ENCODE measurements at regions not wholly inside any gene's neighbourhood (a gene's known extent, or its start where the extent isn't known, plus 50 kb on each side); places are given as distances from the start of the nearest gene placed in this dataset.

- no peak overlapping the region for H3K4ac ChIP-seq (ENCODE audit: low read depth, low read length)
- H4K5ac ChIP-seq (ENCODE audit: low read depth, low read length), result no peak overlapping the region
- no peaks in the 10 kb centered on the region for H4K20me1 ChIP-seq (ENCODE audit: insufficient read depth, low read length)
- H4K8ac ChIP-seq (ENCODE audit: low read depth in 2 of 2, low read length in 2 of 2), result no peak overlapping the region
- WGBS, 2 experiments (ENCODE audit: extremely low coverage in 2 of 2, insufficient read length in 1 of 2), result no CpG with 5 or more reads among the region's 3 CpGs
- no peak overlapping the region for H3K4me3 ChIP-seq (ENCODE audit: insufficient read depth, low read depth, low read length)
- H3K18ac ChIP-seq (ENCODE audit: low read depth, low read length), result no peak overlapping the region
- no TSS peak for BruUV-seq (replicated peaks)
- no peaks in the 10 kb centered on the region for H3K9me1 ChIP-seq (ENCODE audit: insufficient read depth, low read length)
- H2BK15ac ChIP-seq (ENCODE audit: low read depth, low read length), result no peak overlapping the region
- CTCF ChIA-PET, result no interaction called here
- no peaks in the 10 kb centered on the region for H3K27me3 ChIP-seq (ENCODE audit: control insufficient read depth, insufficient read depth, low read length)
- DNase-seq (no peak), ATAC-seq (ENCODE audit: low read depth) (no peak)
- no peak overlapping the region for H3K4me2 ChIP-seq (ENCODE audit: low read depth, low read length)
- in situ Hi-C loops (cut with MboI; ENCODE audit: low sequenced_read_pairs) (no loop called here), dilution Hi-C loops (cut with HindIII; ENCODE audit: low sequenced_read_pairs, unreplicated experiment) (no loop called here), intact Hi-C loops (cut with micrococcal nuclease) (no loop called here)
- no peak overlapping the region for H3K56ac ChIP-seq (ENCODE audit: extremely low read depth, insufficient read depth, low read length)
- H3K14ac ChIP-seq (replicated peaks; ENCODE audit: low read depth, low read length), result no peak overlapping the region
- no peaks in the 10 kb centered on the region for H3K36me3 ChIP-seq (ENCODE audit: control insufficient read depth, insufficient read depth, low read length)
- no peak overlapping the region for H3K27ac ChIP-seq (ENCODE audit: insufficient read depth, low read length)
- no peak for TF ChIP-seq CHD1 (IDR thresholded peaks at IDR 0.05; ENCODE audit: low read depth, low read length)
- TF ChIP-seq MXI1 (IDR thresholded peaks at IDR 0.05; ENCODE audit: borderline replicate concordance, low read depth, low read length), result no peak
- TF ChIP-seq USF2 (IDR thresholded peaks at IDR 0.05; ENCODE audit: low read depth, low read length), result no peak
- TF ChIP-seq ELK1 (IDR thresholded peaks at IDR 0.05; ENCODE audit: borderline replicate concordance, low read depth, low read length), result no peak
- TF ChIP-seq RAD21 (IDR thresholded peaks at IDR 0.05; ENCODE audit: low read length), result no peak
- no peak for TF ChIP-seq BHLHE40 (IDR thresholded peaks at IDR 0.05; ENCODE audit: low read depth, low read length)
- TF ChIP-seq CEBPB (IDR thresholded peaks at IDR 0.05; ENCODE audit: low read depth, low read length), result no peak
- TF ChIP-seq RCOR1 (IDR thresholded peaks at IDR 0.05; ENCODE audit: insufficient replicate concordance, low read length), result no peak
- TF ChIP-seq SMC3 (IDR thresholded peaks at IDR 0.05; ENCODE audit: low read depth, low read length), result no peak
- TF ChIP-seq MAFK (IDR thresholded peaks at IDR 0.05; ENCODE audit: low read depth, low read length), result no peak
- POLR2A ChIA-PET (ENCODE audit: unreplicated experiment), result no interaction called here
- H2BK20ac ChIP-seq (ENCODE audit: low read depth, low read length), result no peak overlapping the region
- no peak overlapping the region for H2BK5ac ChIP-seq (ENCODE audit: low read depth, low read length, poor library complexity, severe bottlenecking)
- no peaks in the 10 kb centered on the region for H3K79me1 ChIP-seq (ENCODE audit: low read depth in 1 of 2, low read length in 2 of 2)
- H4K91ac ChIP-seq (ENCODE audit: insufficient read depth, low read depth, low read length), result no peak overlapping the region
- no peak overlapping the region for H2AFZ ChIP-seq (replicated peaks; ENCODE audit: low read length, poor library complexity)
- H2BK120ac ChIP-seq (ENCODE audit: low read depth, low read length), result no peak overlapping the region
- peaks cover 21% of the 10 kb centered on the region for H3K9me3 ChIP-seq (ENCODE audit: control insufficient read depth, insufficient read depth, low read length)
- no peak overlapping the region for H3K23ac ChIP-seq (ENCODE audit: low read depth, low read length)
- no peaks in the 10 kb centered on the region for H3K4me1 ChIP-seq (ENCODE audit: control insufficient read depth, insufficient read depth, low read length)
- no peak overlapping the region for H3K9ac ChIP-seq (ENCODE audit: low read depth, low read length)
- no peak overlapping the region for H2AK9ac ChIP-seq (replicated peaks; ENCODE audit: low read depth, low read length, poor library complexity)
- H2AK5ac ChIP-seq (ENCODE audit: low read depth, low read length), result no peak overlapping the region
Measured at GRCh38 chr2:22801071-22801470, 583.9 kb upstream of the KLHL29 start.

Data from IMR-90 (cell line).